GM12878 (cell line): ENCODE measurements at regions not wholly inside any gene's neighbourhood (a gene's known extent, or its start where the extent isn't known, plus 50 kb on each side); places are given as distances from the start of the nearest gene placed in this dataset.

ENCODE experiments used
- PAX8 ChIP-seq: fragments of 450-650 bp; IDR thresholded peaks from 2 replicates; pipeline ENCODE4 v1.6.1; 2017; ENCODE audit warnings: mild to moderate bottlenecking, moderate library complexity
- POLR2A ChIP-seq: IDR thresholded peaks from 2 replicates; pipeline ENCODE4 v1.6.1; 2011; ENCODE audit warnings: low read depth, mild to moderate bottlenecking, low read length
- POLR2AphosphoS5 ChIP-seq: IDR thresholded peaks from 2 replicates; pipeline ENCODE4 v1.6.1; 2011; ENCODE audit warnings: mild to moderate bottlenecking, low read length, inconsistent platforms
- SIX5 ChIP-seq: IDR thresholded peaks from 2 replicates; pipeline ENCODE4 v1.6.1; 2011; ENCODE audit warnings: mild to moderate bottlenecking, low read depth, low read length, moderate library complexity; ENCODE audit not compliant: severe bottlenecking
- USF2 ChIP-seq: IDR thresholded peaks from 2 replicates; pipeline ENCODE4 v1.6.1; 2011; ENCODE audit warnings: low read depth, low read length, improper control_type of control experiment, borderline replicate concordance

- TF ChIP-seq PAX8 (no peak), USF2 (no peak), POLR2A (no peak), SIX5 (no peak), POLR2AphosphoS5 (no peak)
Measured at GRCh38 chr1:116290085-116290705, 82.8 kb upstream of the ATP1A1 start.
